ENCODE measurements at regions not wholly inside any gene's neighbourhood (a gene's known extent, or its start where the extent isn't known, plus 50 kb on each side); places are given as distances from the start of the nearest gene placed in this dataset.

DNA sequence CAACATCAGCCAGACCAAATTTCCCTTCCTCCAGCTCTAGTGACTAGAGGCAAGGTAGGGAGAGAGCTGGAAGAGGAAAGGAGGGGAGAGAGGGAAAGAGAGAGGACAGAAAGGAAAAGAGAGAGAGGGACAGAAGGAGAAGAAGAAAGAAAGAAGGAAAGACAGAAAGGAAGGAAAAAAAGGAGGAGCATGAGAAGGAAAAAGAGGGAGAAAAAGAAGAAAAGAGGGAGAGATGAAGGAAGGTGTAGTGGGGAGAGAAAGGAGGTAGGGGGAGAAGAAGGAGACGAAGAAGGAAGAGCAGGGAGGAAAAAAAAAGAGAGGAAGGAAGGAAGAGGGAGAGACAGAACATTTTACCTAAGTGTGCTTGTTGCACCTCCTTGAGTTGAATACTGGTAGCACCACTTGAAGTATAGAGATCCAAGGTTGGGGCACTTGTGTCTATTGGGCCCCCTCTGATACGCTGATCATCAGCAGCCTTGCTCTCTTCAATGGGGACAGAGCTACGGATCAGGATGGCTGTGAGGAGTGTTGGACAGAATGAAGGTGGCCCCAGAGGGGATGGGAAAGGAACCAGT lies 232.5 kb downstream of the SUDS3 start:
- DNase-seq (ENCODE audit: low read depth), result no peak

DNA sequence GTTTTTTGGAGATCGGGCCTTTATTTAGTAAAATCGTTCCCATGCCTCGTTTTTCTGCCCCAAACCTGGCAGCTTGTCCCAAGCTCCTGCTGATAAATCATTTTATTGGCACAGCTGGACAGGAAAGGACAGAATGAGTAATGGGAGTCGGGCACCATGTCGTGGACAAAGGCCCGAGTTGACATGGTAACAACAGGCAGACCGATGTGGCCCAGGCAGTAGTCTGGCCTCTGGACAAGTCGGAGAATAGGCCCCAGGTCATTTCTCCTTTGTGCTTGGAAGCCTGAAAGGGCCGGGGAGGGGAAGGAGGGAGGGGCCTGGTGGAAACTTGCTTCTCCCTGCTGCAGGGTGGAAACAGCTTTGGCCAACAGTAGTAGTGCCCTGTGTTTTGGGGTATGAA lies 234.9 kb downstream of the SUDS3 start:
- no peak for DNase-seq (ENCODE audit: low read depth)

GRCh38 chr12:118611770-118612169 lies 235.4 kb downstream of the SUDS3 start:
- DNase-seq (ENCODE audit: low read depth), result no peak

GRCh38 chr12:118617611-118618450 lies 241.5 kb downstream of the SUDS3 start:
- DNase-seq (ENCODE audit: low read depth), result no peak

DNA sequence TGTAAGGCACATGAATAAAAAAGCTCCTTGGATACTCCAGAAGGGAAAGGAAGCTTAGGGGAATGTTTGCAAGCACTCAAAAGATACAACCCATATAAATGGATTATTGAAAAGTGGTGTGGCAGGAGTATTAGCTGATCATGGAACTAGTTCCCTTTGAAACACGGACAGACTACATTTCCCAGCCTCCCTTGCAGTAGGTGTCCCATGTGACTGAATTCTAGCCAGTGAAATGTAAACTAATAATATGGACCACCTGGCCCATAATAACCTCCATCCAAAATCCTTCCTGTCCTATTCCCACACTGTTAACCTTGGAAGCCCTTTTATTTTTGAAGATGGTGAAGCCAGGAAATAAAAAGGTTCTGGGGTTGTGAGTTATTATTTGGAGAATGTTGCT lies 242.3 kb downstream of the SUDS3 start:
- no peak for DNase-seq (ENCODE audit: low read depth)

- no peak for DNase-seq (ENCODE audit: low read depth)
These were observed 248.8 kb downstream of the SUDS3 start for GRCh38 chr12:118625050-118625675.

DNA sequence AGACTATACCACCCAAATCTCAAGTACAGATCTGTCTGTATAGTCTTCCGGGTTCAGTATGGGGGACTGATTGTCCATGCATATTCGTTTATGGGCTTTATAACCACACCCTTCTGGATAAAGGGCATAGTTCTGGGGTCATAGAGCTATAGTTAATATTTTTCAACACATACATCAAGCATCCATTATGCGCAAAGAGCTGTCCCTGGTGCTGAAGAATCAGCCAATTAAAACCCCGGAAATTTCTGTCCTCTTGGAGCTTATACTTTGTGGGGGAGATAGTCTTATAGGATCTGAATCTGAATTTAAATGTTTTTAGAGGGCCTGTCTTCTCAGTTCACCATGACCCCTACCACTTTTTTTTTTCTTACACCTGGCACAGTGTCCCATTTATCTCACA lies 256.7 kb downstream of the SUDS3 start:
- DNase-seq (ENCODE audit: low read depth), result no peak

DNA sequence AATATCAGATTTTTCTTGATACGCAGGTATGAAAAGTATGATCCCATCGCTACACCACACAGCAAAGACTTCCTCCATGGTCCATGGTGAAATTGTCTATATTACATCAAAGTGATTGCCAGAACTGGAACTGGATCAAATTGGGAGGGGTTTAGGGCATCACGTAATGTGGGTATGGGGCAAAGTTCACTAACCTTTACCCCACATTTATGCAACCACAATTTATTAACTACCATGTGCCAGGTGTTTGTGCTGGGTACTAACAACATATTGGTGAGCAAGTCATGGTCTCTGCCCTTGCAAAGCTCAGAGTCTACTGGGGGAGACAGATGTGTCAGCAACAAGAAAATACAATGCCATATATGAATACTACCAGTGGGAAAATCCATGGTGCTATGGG lies 258.9 kb downstream of the SUDS3 start:
- no peak for DNase-seq (ENCODE audit: low read depth)

DNA sequence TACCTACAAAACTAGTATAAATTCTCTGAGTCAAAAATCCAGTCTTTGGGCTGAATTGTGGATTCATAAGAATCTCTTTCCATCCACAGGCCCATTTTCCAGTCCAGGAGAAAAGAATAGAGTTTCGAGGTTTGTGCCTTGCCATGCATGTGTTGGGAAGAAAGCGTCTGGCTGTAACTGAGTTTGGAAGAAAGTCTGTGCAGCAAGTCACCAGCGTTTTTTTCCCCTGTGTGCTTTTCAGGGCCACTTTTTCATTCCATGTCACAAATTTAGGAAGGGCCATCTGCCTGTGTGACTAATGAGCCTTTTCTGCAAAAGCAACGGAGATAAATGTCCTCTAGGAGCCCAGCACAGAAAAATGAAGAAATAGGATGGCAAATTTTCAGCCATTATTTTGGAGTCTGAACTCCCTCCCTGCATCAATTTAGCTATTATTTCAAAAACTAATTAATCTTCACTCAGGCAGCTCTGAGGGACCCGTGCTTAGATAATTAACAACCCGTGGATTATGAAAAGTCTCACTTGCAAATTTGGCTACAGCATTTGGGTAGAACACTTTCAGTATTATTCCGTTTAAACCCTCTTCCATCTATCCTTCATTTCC lies 261.5 kb downstream of the SUDS3 start:
- no peak for DNase-seq (ENCODE audit: low read depth)

- no peak for DNase-seq (ENCODE audit: low read depth)
These were observed 264.9 kb downstream of the SUDS3 start for GRCh38 chr12:118641249-118641648.

GRCh38 chr12:118645219-118645618 lies 268.9 kb downstream of the SUDS3 start:
- DNase-seq (ENCODE audit: low read depth), result no peak

DNA sequence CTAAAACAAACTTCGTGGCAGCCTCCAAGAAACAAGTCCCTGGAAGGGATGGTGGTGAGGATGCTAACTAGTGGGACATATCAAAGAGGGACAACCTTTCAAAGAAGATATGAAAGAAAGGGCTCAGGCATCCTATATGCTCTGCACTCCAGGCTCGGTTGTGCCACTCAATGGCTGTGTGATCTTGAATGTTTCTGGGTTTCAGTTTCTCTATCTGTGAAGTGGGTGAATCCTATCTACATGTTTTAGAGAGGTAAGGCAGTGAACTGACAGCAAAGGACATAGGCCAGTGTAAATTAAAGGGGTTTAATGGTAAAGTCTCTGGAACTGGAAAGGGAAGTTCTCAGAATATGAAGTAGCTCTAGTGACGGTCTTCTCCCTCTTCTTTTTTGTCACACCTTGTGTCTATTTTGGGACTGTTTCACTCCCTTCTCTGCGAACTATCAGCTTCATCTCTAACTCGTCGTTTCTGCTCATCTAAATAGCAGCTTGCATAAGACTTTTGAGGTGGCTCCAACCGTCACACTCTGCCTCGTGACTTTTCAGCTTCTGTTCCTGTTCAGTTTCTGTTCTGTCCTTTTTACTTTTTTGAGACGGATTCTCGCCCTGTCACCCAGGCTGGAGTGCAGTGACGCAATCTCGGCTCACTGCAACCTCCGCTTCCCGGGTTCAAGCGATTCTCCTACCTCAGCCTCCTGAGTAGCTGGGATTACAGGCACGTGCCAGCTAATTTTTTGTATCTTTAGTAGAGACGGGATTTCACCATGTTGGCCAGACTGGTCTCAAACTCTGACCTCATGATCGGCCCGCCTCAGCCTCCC lies 273.6 kb downstream of the SUDS3 start:
- no peak for DNase-seq (ENCODE audit: low read depth)

GRCh38 chr12:118650586-118650960 lies 274.2 kb downstream of the SUDS3 start:
- DNase-seq (ENCODE audit: low read depth), result no peak

GRCh38 chr12:118651487-118651886 lies 275.1 kb downstream of the SUDS3 start:
- no peak for DNase-seq (ENCODE audit: low read depth)

GRCh38 chr12:118655588-118655987 lies 279.2 kb downstream of the SUDS3 start:
- no peak for DNase-seq (ENCODE audit: low read depth)

DNA sequence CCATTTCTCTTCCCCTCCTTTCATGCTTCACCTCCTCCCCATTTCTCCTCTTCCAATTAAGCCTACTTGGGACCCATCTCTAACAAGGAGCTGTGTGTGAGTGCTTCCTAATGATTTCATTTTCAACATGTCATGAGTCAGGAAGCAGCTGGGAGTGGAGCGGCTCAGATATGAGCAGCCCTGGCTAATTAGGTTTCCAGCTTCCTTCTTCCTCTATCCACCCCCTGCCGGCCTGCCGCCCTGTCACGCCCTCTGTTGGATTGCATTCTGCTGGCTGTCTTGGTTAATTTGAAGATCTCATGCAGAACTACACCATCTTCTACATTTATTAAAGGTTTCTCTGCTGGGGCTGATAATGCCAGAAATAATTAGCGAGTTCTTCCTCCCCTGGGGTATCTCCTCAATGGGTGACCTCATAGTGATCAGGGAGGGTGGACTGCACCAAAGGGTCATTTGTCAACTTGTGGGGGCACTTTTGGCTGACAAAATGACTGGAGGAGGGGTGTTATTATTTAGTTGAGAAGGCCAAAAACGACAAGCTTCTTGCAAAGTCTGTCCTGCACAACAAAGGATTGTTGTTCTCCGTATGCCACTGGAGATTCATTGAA lies 300.9 kb upstream of the SRRM4 start:
- no peak for DNase-seq (ENCODE audit: low read depth)

GRCh38 chr12:118682656-118683055 lies 298.7 kb upstream of the SRRM4 start:
- DNase-seq (ENCODE audit: low read depth), result no peak

DNA sequence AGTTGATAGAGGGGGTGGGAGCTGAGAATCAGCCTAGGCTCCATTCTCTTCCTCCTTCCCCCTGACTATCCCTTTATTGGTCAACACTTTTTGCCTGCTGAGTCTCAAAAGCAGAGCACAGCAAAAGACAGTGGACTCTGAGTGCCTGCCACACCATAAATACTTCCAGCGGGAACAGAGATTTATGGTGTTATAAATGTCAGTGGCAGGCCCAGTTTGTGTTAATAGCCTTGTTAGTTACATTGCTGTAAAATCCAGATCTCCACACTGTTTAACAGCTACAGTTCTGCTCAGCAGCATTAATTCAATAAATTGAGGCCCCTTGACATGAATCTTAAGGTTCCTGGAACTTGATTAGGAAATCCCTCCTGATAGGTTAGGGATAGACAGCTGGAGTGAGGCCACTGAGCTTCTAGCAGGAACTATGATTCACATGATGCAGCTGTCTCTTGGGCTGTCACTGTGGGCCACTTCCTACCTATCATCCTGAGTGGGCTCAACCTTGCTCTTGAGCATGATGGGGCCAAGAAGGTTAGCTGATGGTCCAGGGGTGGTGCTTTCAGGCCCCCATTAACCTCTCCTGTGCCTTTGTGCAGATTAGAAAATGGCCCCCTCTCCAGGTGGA lies 295.2 kb upstream of the SRRM4 start:
- DNase-seq (ENCODE audit: low read depth), result no peak

- DNase-seq (ENCODE audit: low read depth), result no peak
These were observed 291.5 kb upstream of the SRRM4 start for GRCh38 chr12:118689793-118690192.

DNA sequence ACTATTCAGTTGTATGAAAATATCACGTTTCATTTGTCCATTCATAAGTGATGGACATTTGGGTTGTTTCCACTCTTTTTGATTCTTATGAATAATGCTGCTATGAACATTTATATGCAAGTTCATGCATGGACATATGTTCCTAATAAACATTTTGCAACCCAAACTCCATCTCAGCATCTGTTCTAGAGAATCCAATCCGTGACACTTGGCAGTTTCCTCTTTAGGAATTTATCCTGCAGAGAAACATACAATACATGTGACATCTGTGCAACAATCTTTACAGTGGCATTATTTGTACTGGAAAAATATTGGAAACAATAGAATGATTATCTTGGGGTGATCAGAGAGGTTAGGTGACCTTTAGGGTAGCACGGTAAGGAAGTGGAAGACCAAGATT lies 290.8 kb upstream of the SRRM4 start:
- no peak for DNase-seq (ENCODE audit: low read depth)

DNA sequence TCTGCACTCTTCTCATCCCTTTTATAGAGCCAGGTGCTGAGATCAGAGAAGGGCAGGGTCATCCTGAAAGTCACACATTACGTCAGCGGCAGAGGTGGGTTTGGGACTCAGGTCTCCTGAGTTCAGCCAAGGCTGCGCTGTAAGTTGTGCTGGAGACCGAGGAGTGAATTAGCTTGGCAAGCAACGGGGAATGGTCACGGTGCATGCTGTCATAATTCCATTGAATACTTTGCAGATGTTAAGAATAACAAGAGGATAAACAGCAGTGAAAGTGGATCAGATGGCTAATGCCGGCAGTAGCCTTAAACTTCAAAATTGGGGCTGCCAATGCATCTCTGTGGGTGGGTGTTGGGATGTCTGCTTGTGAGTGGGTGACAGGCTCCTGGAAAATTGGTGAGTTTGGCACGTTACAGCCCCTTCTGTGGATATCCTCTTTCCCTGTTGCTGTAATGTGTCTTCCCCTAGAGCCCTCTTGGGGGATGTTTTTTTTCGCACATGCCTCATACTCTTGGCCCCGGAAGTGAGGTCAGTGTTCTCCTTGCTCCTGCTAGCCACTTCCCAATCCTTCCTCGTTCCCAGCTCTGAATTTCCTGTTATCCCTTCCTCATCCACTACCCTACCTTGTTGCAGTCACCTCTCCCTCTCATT lies 287.1 kb upstream of the SRRM4 start:
- DNase-seq (ENCODE audit: low read depth), result no peak
